NCI-H2196 (cell line): ENCODE measurements at regions not wholly inside any gene's neighbourhood (a gene's known extent, or its start where the extent isn't known, plus 50 kb on each side); places are given as distances from the start of the nearest gene placed in this dataset.

ENCODE experiments used
- DNase-seq: peaks from one replicate; lab custom pipeline; 2025; ENCODE audit not compliant: unreplicated experiment; lab: John Stamatoyannopoulos, UW

DNA sequence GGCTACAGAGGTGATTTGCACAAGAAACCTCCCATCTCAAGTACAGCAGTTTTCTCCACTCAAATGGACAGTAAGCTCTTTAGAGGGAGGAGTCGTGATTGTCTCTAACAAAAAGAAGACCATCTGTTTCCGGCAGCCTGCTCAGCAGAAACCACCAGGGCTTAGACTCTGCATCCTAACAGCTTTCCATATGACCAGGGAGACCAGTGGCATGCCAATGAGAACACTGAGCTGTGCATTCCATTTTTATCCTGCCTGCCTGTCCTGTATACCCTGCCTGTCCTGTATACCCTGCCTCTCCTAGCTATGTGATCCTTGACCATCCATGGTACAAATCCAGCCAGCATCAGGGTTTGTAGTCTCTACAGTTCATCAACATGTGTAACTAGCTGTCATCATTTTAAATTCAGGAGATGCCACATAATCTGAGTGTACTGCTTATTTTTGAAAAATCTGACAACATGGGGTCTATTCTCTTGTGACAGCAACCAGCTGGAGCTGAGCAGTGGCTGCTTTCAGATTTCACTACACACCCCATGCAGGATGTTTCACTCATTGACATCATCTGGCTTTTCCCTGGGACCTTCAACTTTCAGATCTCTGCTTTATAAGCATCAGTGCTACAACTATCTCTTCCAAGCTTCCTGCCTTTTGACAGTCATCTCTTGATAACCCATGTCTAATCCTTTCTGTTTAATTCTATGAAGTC is 50.5 kb upstream of the POU2AF2 start:
- DNase-seq = no peak

DNA sequence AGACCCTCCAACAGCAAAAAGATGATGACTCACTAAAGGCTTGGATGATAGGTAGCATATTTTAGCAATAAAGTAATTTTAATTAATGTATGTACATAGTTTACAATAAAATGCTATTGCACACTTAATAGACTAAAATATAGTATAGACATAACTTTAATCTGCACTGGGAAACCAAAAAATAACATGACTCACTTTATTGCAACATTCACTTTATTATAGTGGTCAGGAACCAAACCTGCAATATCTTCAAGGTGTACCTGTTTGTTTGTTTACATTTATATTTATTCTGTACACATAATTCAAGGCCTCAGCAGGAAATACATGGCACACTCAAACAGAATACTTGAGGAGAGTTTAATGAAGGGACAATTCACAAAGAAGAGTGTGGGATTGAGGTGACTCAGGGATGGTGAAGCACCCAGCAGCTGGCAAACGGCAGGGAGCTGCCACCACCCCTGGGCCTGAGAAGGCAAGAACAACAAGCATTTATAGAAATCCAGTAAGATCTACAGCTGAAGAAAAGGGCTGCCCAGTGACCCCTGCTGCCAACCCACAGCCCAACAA is 51.5 kb upstream of the POU2AF2 start:
- no peak for DNase-seq

DNA sequence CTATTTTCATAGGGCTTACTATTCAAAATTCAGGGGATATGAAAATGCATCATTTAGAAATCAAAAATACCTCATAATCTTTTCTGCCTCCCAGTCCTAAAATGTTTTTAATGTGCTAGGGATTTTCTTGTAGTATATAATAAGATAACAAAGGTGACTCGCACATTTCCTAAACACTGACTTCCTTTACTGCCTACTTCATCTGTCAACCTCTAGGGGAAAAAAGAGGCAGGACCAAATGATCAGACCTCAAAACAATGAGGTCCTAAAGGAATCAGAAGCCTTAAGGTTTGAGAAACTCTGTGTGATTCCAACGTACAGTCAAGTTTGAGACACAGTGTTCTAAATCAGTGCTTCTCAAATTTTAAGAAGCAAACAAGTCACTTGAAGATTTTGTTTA is 56.1 kb upstream of the POU2AF2 start:
- no peak for DNase-seq

DNA sequence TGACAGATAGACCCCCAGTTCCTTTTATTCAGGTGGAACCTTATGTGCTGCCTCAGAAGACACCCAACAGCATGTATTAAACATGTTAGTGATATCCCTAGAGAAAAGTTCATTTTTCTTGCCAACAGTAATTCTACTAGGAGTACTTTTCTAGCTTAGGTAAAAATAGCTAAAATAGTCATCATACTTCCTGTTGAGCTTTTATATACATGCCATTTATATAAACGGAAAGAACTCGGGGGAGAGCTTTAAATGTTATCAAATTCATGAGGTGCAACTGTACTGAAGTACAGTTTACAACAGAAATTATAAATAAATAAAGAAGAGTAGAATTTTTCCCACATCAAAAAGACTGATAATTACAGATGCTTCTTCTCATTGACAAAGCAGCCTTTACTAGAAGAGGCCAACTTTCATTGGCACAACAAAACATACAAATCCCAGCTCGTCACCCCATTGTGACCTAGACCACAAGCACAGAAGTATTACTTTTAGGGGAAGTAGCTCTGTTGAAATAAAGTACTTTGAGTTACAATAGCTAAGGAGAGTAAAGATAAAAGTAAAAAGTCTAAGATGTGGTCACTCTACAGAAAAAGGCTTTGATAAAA is 59.1 kb upstream of the POU2AF2 start:
- DNase-seq = no peak

DNA sequence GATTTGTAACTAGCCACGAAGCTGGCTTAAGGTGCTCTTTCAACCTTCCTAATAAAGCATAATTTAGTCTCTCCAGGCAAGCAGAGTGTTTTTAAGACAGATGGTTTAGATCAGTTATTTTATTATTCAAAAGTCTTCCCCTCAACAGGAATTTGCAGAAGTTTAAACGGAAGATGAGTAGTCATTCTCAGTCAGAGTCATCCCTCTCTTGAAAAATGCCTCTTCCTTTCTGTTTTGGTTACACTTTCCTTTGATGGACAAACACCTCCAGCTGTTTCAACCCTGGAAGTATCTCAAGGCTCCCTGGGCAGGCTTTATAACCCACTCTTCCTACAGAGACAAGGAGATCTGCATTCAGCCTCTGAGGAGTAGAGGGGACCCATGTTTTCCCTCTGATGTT is 60.3 kb upstream of the POU2AF2 start:
- no peak for DNase-seq

DNA sequence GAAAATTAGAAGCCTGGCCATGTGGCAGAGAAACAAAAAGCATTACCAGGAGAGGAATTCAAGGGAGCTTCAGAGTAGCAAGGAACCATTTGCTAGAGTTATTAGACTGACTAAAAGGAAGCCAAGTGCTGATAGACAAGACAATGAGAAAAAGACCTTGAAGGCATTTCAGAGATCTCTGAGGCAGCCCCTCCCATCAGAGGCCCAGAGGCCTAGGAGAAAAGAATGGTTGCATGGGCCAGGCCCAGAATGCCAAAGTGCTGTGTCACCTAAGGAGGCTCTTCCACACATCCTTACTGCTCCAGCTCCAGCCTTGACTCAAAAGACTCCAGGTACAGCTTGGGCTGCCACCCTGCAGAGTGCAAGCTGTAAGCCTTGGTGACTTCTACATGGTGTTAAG is 61.8 kb upstream of the POU2AF2 start:
- DNase-seq = no peak

DNA sequence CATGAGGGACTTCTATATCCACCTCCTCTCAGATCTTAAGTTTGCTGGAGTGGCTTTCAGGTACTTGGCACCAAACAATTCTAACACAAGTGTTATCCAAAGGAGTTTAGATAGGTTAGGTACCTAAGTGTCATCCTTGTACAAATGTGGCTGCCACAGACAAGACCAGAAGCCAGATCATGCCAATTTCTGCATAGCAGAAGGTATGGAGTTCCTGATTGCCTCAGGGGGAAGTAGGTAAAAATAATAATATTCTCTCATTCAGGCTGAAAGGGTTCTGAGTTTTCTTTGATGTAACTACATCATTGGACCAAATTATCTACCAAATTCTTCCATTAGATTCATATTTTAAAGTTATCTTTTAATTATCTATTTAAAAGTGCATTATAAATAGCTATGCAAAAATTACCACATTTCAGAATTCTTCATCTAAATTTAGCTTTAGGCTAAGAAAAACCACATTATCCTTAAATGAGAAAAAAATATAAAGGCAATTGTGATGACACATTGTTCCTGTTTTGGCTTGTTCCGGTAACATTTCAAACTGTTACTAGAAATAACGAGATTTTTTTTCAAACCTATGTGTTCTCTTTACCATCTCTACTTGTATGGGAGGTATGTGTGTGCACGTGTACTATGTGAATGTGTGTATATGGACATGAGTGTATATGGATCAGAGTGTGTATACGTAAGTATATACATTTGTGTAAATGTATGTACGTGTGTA is 66.2 kb upstream of the POU2AF2 start:
- DNase-seq = no peak

DNA sequence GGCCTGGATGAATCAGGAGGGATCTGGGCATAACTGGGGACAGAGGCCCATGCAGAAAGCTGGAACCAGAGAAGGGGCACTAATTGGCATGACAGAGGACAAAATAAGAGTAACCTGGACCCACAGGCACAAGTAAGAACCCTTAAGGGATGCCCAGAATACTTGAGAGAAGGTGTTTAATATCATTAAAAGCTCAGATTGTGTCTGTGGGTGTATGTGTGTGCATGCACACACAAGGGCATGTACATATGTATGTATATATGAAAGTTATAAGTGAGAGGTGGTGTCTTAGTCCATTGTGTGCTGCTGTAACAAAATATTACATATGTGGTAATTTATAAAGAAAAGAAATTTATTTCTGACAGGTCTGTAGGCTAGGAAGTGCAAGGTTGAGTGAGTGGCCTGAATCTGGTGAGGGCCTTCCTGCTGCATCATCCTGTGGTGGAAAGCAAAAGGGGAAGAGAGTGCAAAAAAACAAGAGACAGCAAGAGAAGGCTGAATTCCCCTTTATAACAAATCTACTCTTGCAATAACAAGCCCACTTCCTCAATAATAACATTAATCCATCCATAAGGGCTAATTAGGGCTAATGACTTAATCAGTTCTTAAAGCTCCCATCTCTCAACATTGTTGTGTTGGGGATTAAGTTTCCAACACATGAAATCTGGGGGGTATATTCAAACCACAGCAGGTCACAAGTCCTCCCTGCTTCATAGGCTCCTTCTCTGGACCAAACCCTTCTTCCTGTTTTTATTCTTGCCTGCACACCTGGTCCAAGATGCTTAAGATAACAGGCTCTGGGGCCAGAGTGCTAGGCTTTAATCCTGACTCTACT is 68.3 kb upstream of the POU2AF2 start:
- no peak for DNase-seq

DNA sequence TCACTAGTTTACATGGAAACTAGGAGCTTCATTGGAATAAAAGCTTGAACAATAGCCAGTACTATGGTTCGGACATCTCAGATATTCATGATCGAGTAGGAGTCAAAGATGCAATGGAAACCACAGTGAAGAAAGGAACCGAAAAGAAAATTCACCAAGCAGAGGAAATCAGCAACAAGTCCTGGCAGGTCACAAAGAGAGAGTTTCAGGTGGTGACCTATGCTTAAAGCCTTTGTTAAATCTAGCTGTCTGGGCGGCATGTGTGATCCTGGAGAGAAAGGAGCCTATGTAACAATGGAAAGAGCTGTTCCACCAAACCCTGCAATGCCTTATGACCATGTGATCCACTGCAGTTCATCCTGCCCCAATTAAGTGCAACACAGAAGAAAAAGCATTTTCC is 68.9 kb upstream of the POU2AF2 start:
- DNase-seq = no peak

DNA sequence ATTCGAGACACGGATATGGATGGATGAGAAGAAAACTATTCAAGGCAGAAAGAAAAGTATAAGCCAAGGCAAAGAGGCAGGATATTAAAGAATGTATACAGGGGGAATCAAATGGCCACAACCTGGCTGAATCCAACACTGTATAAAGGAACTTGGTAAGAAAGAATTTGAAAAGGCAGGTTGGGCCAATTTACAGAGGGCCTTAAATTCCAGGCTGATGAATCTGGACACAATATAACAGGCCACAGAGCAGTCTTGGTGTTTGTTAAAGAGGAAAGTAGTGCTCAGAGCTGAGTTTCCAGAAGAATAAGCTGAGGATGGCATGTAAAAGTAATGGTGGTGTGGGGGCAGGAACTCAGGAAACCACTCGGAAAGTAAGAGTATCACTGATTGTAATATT is 72.3 kb upstream of the POU2AF2 start:
- DNase-seq = no peak

DNA sequence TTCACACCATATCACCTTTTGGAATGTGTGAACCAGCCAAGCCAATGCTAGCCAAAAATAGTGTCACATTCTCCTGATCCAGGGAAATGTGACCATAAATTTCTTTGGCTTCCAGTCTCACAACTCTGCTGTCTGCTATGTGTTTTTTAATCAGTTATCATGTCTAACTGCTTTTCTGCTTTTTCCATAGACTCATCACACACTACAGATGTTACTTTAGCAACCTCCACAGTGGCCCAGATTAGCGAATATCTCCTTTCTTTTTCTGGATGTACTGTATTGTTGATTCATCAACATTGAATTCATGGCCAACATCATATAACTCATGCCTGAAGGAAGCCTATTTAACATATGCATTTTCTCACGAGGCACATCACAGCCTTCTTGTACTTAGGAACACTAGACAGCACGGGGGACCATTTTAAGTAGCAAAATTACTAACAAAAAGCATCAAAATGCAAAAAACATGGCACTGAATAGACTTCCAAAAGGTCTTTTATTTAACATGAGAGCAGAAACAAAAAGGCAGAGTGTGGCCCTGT is 73.1 kb upstream of the POU2AF2 start:
- DNase-seq = no peak

DNA sequence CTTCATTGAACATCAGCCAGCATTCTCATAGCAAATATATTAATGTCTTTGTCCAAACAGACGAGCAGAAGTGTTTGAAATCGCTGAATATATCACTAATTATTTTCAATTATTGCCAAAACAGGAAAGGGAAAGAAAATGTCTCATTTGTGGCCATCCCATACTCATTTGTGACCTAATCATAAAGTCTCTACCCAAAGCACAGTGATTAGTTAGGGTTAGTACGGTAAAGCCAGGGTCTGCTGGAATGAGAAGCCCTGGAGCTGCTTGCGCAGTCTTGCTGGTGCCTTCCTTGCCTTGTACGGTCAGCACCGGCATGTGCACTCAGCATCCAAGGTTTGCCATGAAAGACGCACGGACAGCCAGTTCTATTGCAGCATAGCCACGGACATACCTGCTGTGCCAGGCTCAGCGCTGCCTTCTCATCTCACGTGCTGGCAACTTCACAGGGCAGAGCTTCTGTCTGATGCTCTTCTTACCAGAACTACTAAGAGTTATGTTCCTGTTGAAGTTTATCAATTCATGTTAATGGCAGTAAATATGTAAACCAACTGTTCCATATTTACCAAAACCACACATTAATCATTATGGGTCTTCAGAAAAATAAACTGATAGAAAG is 74.7 kb upstream of the POU2AF2 start:
- no peak for DNase-seq

DNA sequence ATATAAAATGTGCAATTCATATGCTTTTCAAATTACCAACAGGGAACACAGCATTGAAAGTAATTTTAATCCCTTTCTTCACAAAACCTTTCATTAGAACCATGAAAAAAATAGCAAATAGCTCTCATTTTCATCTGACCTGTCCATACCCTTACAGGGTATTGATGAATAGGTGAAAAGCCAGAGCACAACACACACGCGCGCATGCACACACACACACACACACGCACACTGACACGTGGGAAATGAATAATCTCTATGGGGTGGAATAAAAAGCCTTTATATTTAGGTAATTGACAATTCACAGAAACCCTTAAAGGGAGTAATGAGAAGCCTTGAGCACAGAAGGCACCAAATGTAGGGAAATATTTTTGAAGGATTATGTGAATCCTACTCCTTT is 76.2 kb upstream of the POU2AF2 start:
- DNase-seq = no peak

DNA sequence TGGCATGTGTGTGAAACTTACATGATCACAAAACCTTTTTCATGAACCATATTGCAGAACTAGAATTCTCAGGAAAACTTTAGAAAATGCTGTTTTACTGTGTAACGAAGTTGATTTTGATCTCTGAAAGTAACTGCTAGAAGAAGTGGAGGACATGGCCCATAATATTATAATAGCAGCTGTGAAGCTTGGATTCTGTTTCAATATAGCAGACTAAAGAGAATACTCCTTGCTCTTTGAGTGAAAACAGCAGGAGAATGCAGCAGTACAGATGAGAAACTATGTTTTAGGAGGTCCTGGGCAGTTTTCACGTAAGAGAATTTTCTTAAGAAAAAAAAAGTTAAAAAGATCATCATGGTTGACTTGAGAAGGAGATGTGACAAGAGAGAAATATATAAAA is 76.7 kb upstream of the POU2AF2 start:
- DNase-seq = no peak

DNA sequence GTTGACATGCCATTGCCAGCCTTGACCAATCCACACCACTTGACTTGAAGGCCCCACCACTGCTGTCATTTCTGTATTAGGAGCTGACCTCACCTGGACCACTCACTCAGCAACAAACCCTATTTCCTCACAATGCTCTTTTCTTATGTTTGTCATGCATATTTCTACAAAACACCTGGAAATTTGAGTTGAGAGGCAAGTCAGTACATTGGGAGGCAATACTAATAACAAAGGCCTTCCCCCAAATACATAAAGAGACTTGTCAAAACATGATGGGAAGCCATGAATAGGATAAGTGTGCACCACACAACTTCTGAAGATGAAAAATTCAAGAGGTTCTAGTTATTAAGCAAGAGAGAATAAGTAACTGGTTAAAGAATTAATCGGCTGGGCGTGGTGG is 77.9 kb upstream of the POU2AF2 start:
- no peak for DNase-seq

DNA sequence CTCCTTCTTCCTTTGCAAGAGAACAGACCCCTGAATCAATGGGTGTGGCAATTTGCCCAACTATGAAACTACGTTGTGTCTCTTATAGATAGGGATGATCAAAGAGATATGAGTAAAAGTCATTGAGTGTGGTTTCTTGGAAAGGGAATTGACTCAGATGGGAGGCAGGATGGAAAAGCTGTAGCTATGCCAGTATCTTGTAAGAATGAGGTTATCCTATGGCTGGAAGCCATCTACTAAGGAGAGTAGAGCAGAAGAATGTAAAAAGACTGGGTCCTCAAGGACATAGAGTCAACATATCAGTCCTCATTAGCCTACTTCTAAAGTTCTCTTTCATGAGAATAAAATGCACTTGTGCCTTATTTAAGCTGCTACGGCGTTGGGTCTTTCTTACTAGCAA is 78.9 kb upstream of the POU2AF2 start:
- DNase-seq = no peak

DNA sequence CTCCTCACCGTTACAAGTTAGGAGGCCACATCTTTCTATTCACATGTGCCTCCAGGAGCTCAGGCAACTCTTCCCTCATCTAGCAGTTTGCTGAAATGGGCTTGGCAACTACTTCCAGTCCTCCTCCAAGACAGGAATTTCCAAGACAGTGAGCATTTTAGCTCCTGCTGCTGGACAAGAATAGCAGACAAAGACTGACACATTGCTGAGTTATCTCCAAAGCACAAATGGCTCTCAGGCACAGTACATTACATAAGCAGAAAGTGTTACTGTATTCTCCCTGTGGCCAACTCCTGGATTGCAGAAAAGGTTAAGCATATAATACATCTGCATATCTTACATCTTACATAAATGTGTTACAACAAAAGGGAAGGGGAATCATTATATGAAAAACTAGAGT is 83.2 kb upstream of the POU2AF2 start:
- DNase-seq = no peak

DNA sequence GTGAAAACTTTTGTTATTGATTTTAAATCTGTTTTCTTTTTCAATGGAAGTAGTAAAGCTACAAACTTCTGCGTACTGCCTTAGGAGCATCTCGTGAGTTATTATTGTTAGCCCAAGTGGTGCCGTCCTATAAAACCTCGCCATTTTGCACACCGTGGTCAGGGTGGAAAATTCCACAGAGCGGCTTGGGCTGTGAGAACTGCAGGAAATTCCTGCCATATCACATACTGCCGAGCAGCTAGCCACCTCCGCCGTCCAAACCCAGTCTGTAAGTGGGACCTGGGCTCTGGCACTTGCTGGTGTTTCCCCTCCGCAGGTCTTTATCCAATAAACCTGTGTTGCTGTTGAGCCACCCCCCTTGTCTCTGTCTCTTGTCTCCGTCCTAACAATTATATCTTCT is 88.0 kb upstream of the POU2AF2 start:
- no peak for DNase-seq

DNA sequence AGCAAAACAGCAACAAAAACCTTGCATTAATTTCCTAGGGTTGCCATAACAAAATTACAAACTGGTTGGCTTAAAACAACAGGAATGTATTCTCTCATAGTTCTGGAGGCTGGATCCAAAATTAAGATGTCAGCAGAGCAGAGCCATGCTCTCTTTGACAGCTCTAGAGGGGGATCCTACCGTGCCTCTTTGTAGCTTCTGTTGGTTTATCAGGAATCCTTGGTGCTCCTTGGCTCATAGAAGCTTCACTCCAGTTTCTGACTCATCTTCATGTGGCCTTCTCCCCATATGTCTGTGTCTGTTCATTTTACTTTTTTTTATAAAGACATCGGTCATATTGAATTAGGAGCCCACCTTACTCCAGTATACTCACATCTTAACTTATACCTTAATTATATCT is 90.5 kb upstream of the POU2AF2 start:
- DNase-seq = no peak

DNA sequence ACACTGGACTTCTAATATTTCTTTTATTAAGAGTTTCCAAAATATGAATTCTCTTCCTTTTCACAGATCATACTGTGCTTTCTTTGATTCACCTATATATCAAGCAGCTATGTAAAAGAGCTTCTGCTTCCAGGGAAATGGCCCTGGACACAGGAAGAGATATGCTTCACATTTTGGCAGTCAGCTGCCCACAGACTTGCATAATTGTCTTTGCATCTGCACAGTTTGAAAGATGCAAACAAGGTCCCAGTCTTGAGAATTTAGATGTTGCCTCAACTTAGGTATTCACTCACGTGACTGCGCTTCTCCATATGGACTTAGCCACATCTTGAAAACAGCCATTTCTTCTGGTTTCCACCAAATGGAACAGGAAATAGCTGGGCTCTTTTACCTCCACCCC is 92.3 kb upstream of the POU2AF2 start:
- no peak for DNase-seq

DNA sequence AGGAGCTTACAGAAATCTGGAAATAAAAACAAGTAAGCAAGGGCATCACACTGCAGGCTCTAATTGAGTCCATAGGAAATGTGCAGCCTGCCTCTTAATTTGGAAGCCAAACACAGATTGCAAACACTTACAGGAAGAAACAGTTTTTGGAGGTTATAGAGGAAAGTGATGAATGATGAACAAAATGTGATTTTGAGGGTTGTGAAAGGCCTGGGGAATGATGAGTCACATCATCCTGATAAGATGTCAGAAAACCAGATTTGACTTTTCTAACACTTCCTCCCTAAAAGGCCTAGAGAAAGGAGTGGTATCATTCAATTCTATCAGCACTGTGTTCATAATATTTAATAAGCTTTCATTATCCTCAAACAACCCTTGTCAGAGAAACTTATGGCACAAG is 96.6 kb upstream of the POU2AF2 start:
- DNase-seq = no peak
